ENCODE measurements at regions not wholly inside any gene's neighbourhood (a gene's known extent, or its start where the extent isn't known, plus 50 kb on each side); places are given as distances from the start of the nearest gene placed in this dataset.

- H3K36me3 ChIP-seq (replicated peaks; ENCODE audit: insufficient read depth, low read depth), result no peaks in the 10 kb centered on the region
- TF ChIP-seq EZH2phosphoT487 (IDR thresholded peaks at IDR 0.05; ENCODE audit: low read depth, severe bottlenecking, unreplicated experiment), result no peak
- no peak for TF ChIP-seq EZH2 (IDR thresholded peaks at IDR 0.05; ENCODE audit: borderline replicate concordance)
- TF ChIP-seq, protein P1, sequence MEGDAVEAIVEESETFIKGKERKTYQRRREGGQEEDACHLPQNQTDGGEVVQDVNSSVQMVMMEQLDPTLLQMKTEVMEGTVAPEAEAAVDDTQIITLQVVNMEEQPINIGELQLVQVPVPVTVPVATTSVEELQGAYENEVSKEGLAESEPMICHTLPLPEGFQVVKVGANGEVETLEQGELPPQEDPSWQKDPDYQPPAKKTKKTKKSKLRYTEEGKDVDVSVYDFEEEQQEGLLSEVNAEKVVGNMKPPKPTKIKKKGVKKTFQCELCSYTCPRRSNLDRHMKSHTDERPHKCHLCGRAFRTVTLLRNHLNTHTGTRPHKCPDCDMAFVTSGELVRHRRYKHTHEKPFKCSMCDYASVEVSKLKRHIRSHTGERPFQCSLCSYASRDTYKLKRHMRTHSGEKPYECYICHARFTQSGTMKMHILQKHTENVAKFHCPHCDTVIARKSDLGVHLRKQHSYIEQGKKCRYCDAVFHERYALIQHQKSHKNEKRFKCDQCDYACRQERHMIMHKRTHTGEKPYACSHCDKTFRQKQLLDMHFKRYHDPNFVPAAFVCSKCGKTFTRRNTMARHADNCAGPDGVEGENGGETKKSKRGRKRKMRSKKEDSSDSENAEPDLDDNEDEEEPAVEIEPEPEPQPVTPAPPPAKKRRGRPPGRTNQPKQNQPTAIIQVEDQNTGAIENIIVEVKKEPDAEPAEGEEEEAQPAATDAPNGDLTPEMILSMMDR (IDR thresholded peaks at IDR 0.05; ENCODE audit: poor library complexity), result no peak
- no peaks in the 10 kb centered on the region for H3K9me3 ChIP-seq (ENCODE audit: low read depth)
- no peaks in the 10 kb centered on the region for H3K9me2 ChIP-seq (replicated peaks; ENCODE audit: insufficient read depth)
- no peak for DNase-seq (ENCODE audit: low spot score)
- no peaks in the 10 kb centered on the region for H3K27me3 ChIP-seq
- H2AFZ ChIP-seq, result no peak overlapping the region
- H3K4me3 ChIP-seq, result no peak overlapping the region
- H3K27ac ChIP-seq, result no peak overlapping the region
- WGBS (ENCODE audit: low lambda C conversion rate, missing lambda C conversion rate), result 61% methylated on average over 2 of the region's 2 CpGs
- no peaks in the 10 kb centered on the region for H4K20me1 ChIP-seq (ENCODE audit: insufficient read depth, poor library complexity, severe bottlenecking)
- H3K4me2 ChIP-seq, result no peak overlapping the region
- no peaks in the 10 kb centered on the region for H3K79me2 ChIP-seq
- no peaks in the 10 kb centered on the region for H3K4me1 ChIP-seq (ENCODE audit: insufficient read depth)
Measured at GRCh38 chr13:108376308-108376707, 106.8 kb downstream of the TNFSF13B start.

- H3K27me3 ChIP-seq, result no peaks in the 10 kb centered on the region
- H3K4me2 ChIP-seq, result no peak overlapping the region
- H3K79me2 ChIP-seq, result no peaks in the 10 kb centered on the region
- no peak overlapping the region for H3K27ac ChIP-seq
- no peak for DNase-seq (ENCODE audit: low spot score)
- no peaks in the 10 kb centered on the region for H4K20me1 ChIP-seq (ENCODE audit: insufficient read depth, poor library complexity, severe bottlenecking)
- 91% methylated on average over 6 of the region's 6 CpGs for WGBS (ENCODE audit: low lambda C conversion rate, missing lambda C conversion rate)
- H3K4me1 ChIP-seq (ENCODE audit: insufficient read depth), result no peaks in the 10 kb centered on the region
- no peaks in the 10 kb centered on the region for H3K36me3 ChIP-seq (replicated peaks; ENCODE audit: insufficient read depth, low read depth)
- no peak overlapping the region for H2AFZ ChIP-seq
- no peaks in the 10 kb centered on the region for H3K9me2 ChIP-seq (replicated peaks; ENCODE audit: insufficient read depth)
- H3K9me3 ChIP-seq (ENCODE audit: low read depth), result no peaks in the 10 kb centered on the region
- H3K4me3 ChIP-seq, result no peak overlapping the region
- TF ChIP-seq EZH2 (IDR thresholded peaks at IDR 0.05; ENCODE audit: borderline replicate concordance), result no peak
- TF ChIP-seq, protein P1 (IDR thresholded peaks at IDR 0.05; ENCODE audit: poor library complexity), result no peak
- no peak for TF ChIP-seq EZH2phosphoT487 (IDR thresholded peaks at IDR 0.05; ENCODE audit: low read depth, severe bottlenecking, unreplicated experiment)
Measured at GRCh38 chr13:108377646-108378206, 108.2 kb downstream of the TNFSF13B start.

DNA sequence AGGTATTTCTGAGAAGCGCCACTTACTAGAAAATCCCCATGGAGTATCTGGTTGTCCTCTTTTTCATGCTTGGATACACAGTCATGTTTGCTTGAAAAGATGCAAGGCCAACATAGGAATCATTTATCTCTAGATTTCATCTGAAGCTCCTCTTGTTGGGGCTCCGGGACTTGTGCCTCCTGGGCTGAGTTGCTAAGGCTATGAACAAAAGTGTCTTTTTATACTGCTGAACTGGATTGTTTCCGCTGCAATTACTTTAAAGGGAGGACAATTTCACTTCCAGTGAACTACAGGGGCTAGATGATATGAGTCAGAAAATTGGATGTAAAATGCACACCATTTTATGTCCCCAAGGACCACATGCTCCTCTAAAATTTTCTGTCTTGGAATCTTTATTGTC is 114.1 kb downstream of the TNFSF13B start:
- Histone ChIP-seq H3K27ac (no peak overlapping the region), H3K9me2 (replicated peaks; ENCODE audit: insufficient read depth) (no peaks in the 10 kb centered on the region)

More for the DNA sequence above, 114.1 kb downstream of the TNFSF13B start:
- Histone ChIP-seq H3K79me2 (no peaks in the 10 kb centered on the region), H3K27me3 (no peaks in the 10 kb centered on the region), H4K20me1 (ENCODE audit: insufficient read depth, poor library complexity, severe bottlenecking) (no peaks in the 10 kb centered on the region), H3K9me3 (ENCODE audit: low read depth) (no peaks in the 10 kb centered on the region), H2AFZ (no peak overlapping the region), H3K4me3 (no peak overlapping the region), H3K36me3 (replicated peaks; ENCODE audit: insufficient read depth, low read depth) (no peaks in the 10 kb centered on the region), H3K4me1 (ENCODE audit: insufficient read depth) (no peaks in the 10 kb centered on the region), H3K4me2 (no peak overlapping the region)
- WGBS (ENCODE audit: low lambda C conversion rate, missing lambda C conversion rate), result 92% methylated on average over 3 of the region's 3 CpGs
- DNase-seq (ENCODE audit: low spot score), result no peak
- no peak for TF ChIP-seq EZH2phosphoT487 (IDR thresholded peaks at IDR 0.05; ENCODE audit: low read depth, severe bottlenecking, unreplicated experiment)
- TF ChIP-seq, protein P1 (IDR thresholded peaks at IDR 0.05; ENCODE audit: poor library complexity), result no peak
- no peak for TF ChIP-seq EZH2 (IDR thresholded peaks at IDR 0.05; ENCODE audit: borderline replicate concordance)
